SK-N-SH treated with all-trans-retinoic acid at 6 μM for 48 hours (cell line): ENCODE measurements at regions not wholly inside any gene's neighbourhood (a gene's known extent, or its start where the extent isn't known, plus 50 kb on each side); places are given as distances from the start of the nearest gene placed in this dataset.

Experiments
- ATAC-seq: fragments of 200-7000 bp; cut with Tn5 transposase; 3 replicates; pipeline ENCODE4 v1.9.1; 2020; ENCODE audit warnings: mild to moderate bottlenecking, moderate library complexity
- ARNTL ChIP-seq: fragments of 450-650 bp; formaldehyde crosslinking; IDR thresholded peaks from 2 replicates; pipeline ENCODE4 v1.5.0; 2020; ENCODE audit warnings: low read depth, mild to moderate bottlenecking, moderate library complexity, borderline replicate concordance
- BACH2 ChIP-seq: fragments of 250-450 bp; sonication (Bioruptor Pico); IDR thresholded peaks from 2 replicates; pipeline ENCODE4 v1.9.0; 2021; ENCODE audit warnings: mild to moderate bottlenecking, borderline replicate concordance
- ESRRG ChIP-seq: fragments of 250-450 bp; sonication (Bioruptor Pico); IDR thresholded peaks from 2 replicates; pipeline ENCODE4 v1.6.1; 2021; ENCODE audit warnings: mild to moderate bottlenecking
- GLIS3 ChIP-seq: fragments of 250-450 bp; sonication (Bioruptor Pico); IDR thresholded peaks from 2 replicates; pipeline ENCODE4 v1.5.0; 2020; ENCODE audit warnings: mild to moderate bottlenecking, moderate library complexity
- OSR1 ChIP-seq: fragments of 250-450 bp; sonication (Bioruptor Pico); IDR thresholded peaks from 2 replicates; pipeline ENCODE4 v1.8.0; 2022; ENCODE audit warnings: moderate library complexity, mild to moderate bottlenecking, inconsistent platforms
- PPARA ChIP-seq: fragments of 250-450 bp; sonication (Bioruptor Pico); IDR thresholded peaks from 2 replicates; pipeline ENCODE4 v1.5.0; 2020; ENCODE audit warnings: mild to moderate bottlenecking, borderline replicate concordance
- RARB ChIP-seq: fragments of 250-450 bp; sonication (Bioruptor Pico); IDR thresholded peaks from 2 replicates; pipeline ENCODE4 v1.8.0; 2021; ENCODE audit warnings: mild to moderate bottlenecking, moderate library complexity
- SNAI2 ChIP-seq: fragments of 250-450 bp; sonication (Bioruptor Pico); IDR thresholded peaks from 2 replicates; pipeline ENCODE4 v1.5.0; 2020; ENCODE audit warnings: mild to moderate bottlenecking, moderate library complexity
- TOX ChIP-seq: fragments of 250-450 bp; sonication (Bioruptor Pico); IDR thresholded peaks from 2 replicates; pipeline ENCODE4 v1.8.0; 2021; ENCODE audit warnings: mild to moderate bottlenecking, moderate library complexity, borderline replicate concordance
- ZC3H10 ChIP-seq: fragments of 250-450 bp; sonication (Bioruptor Pico); IDR thresholded peaks from 2 replicates; pipeline ENCODE4 v1.5.1; 2021; ENCODE audit warnings: mild to moderate bottlenecking, moderate library complexity
- ZFP3 ChIP-seq: fragments of 250-450 bp; sonication (Bioruptor Pico); IDR thresholded peaks from 2 replicates; pipeline ENCODE4 v1.5.0; 2020; ENCODE audit warnings: mild to moderate bottlenecking, moderate library complexity
- ZFP30 ChIP-seq: fragments of 450-650 bp; formaldehyde crosslinking; IDR thresholded peaks from 2 replicates; pipeline ENCODE4 v1.5.0; 2022; ENCODE audit warnings: mild to moderate bottlenecking, moderate library complexity
- ZNF8 ChIP-seq: fragments of 450-650 bp; formaldehyde crosslinking; IDR thresholded peaks from 2 replicates; pipeline ENCODE4 v1.5.0; 2020; ENCODE audit warnings: mild to moderate bottlenecking, moderate library complexity
- TF ChIP-seq, protein P1 (sequence below): fragments of 250-450 bp; sonication (Bioruptor Pico); IDR thresholded peaks from 2 replicates; pipeline ENCODE4 v1.5.0; 2020; ENCODE audit warnings: mild to moderate bottlenecking, moderate library complexity
- TF ChIP-seq, protein P2 (sequence below): fragments of 250-450 bp; sonication (Bioruptor Pico); IDR thresholded peaks from 2 replicates; pipeline ENCODE4 v1.8.0; 2021; ENCODE audit warnings: low read depth, mild to moderate bottlenecking, moderate library complexity, borderline replicate concordance
- TF ChIP-seq, protein P3 (sequence below): fragments of 250-450 bp; sonication (Bioruptor Pico); IDR thresholded peaks from 2 replicates; pipeline ENCODE4 v1.5.1; 2020; ENCODE audit warnings: low read depth, mild to moderate bottlenecking, moderate library complexity
- TF ChIP-seq, protein P4 (sequence below): fragments of 250-450 bp; sonication (Bioruptor Pico); IDR thresholded peaks from 2 replicates; pipeline ENCODE4 v1.5.1; 2021; ENCODE audit warnings: mild to moderate bottlenecking, moderate library complexity

DNA sequence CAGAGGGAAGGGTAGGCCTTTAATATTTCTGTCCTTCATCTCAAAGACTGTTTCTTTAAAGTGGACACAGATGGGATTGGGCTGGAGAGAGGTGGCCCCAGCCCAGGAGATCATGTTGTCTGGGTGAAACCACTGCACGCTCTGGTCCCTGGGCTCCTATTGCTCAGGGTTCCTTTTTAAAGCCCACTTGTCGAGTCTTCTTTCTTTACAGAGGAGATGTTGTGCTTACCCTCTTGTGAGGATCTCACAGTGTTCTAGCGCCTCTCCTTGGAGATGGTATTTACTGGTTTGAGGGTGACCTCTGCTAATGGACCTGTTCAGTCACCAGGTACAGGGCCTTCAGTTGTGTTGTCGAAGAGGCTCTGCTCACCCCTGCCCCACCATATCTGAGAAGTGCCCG is 128.4 kb downstream of the TM9SF2 start:
- TF ChIP-seq TOX (CRISPR knock-in tag): no peak
- no peak for TF ChIP-seq SNAI2 (CRISPR knock-in tag)
- TF ChIP-seq PPARA (CRISPR knock-in tag): no peak
- no peak for ATAC-seq

DNA sequence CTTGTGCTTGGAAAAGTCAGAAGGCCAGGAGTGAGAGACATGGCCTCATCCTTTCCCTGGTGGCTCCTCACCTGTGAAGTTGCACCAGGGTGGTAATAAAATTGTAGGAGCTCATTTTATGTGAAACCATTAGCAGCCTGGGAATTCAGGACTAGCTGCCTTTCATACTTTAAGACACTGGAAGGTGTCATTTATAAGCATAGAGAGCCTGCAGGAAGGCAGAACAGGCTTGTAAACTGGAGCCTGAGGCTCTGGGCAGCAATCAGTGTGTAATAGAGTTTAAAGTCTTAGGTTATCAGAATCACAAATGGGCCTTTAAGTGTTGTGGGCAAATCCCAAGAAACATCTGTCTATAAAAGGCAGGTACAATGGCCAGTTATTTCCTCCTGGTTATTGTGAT is 127.2 kb downstream of the TM9SF2 start:
- ATAC-seq: no peak
- TF ChIP-seq ZFP3 (no peak), PPARA (CRISPR knock-in tag) (no peak), ZNF8 (CRISPR knock-in tag) (no peak), ESRRG (CRISPR knock-in tag) (no peak), SNAI2 (CRISPR knock-in tag) (no peak), ZC3H10 (no peak), RARB (CRISPR knock-in tag) (no peak)
- TF ChIP-seq, protein P1, sequence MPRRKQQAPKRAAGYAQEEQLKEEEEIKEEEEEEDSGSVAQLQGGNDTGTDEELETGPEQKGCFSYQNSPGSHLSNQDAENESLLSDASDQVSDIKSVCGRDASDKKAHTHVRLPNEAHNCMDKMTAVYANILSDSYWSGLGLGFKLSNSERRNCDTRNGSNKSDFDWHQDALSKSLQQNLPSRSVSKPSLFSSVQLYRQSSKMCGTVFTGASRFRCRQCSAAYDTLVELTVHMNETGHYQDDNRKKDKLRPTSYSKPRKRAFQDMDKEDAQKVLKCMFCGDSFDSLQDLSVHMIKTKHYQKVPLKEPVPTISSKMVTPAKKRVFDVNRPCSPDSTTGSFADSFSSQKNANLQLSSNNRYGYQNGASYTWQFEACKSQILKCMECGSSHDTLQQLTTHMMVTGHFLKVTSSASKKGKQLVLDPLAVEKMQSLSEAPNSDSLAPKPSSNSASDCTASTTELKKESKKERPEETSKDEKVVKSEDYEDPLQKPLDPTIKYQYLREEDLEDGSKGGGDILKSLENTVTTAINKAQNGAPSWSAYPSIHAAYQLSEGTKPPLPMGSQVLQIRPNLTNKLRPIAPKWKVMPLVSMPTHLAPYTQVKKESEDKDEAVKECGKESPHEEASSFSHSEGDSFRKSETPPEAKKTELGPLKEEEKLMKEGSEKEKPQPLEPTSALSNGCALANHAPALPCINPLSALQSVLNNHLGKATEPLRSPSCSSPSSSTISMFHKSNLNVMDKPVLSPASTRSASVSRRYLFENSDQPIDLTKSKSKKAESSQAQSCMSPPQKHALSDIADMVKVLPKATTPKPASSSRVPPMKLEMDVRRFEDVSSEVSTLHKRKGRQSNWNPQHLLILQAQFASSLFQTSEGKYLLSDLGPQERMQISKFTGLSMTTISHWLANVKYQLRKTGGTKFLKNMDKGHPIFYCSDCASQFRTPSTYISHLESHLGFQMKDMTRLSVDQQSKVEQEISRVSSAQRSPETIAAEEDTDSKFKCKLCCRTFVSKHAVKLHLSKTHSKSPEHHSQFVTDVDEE (CRISPR knock-in tag): no peak

DNA sequence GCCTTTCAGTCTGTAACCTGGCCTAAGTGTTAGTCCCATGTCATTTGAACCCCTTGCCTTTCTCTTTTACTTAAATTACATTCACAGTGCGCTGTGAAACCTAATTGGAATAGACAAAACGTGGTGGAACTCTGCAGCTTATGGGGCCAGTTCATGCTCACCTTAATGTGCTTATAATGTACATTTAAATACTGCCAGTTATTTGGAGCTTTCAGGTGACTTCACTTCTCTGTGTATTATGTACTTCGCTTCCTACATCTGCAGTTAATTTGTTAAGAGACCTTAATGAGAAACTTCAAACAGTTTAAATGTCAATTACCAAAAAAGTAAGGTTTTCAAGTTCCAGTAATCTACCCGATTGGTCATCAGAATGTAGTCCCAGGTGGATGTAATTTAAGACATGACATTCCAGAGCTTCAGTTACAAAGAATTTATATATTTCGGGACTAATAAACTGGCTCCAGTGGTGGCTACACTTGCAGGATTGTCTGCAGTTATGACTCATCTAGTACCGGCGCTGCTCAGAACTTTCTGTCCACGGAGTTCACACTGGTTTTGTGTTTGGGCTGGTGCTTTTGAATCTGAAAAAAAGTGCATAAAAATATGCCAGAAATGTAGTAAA is 125.3 kb downstream of the TM9SF2 start:
- TF ChIP-seq OSR1 (CRISPR knock-in tag): no peak
- TF ChIP-seq, protein P2, sequence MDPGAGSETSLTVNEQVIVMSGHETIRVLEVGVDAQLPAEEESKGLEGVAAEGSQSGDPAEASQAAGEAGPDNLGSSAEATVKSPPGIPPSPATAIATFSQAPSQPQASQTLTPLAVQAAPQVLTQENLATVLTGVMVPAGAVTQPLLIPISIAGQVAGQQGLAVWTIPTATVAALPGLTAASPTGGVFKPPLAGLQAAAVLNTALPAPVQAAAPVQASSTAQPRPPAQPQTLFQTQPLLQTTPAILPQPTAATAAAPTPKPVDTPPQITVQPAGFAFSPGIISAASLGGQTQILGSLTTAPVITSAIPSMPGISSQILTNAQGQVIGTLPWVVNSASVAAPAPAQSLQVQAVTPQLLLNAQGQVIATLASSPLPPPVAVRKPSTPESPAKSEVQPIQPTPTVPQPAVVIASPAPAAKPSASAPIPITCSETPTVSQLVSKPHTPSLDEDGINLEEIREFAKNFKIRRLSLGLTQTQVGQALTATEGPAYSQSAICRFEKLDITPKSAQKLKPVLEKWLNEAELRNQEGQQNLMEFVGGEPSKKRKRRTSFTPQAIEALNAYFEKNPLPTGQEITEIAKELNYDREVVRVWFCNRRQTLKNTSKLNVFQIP (CRISPR knock-in tag): no peak
- TF ChIP-seq ZFP30 (CRISPR knock-in tag): no peak
- TF ChIP-seq, protein P1 (CRISPR knock-in tag): no peak
- no peak for TF ChIP-seq ZC3H10
- no peak for TF ChIP-seq ARNTL (CRISPR knock-in tag)
- TF ChIP-seq ESRRG (CRISPR knock-in tag): no peak
- TF ChIP-seq, protein P3, sequence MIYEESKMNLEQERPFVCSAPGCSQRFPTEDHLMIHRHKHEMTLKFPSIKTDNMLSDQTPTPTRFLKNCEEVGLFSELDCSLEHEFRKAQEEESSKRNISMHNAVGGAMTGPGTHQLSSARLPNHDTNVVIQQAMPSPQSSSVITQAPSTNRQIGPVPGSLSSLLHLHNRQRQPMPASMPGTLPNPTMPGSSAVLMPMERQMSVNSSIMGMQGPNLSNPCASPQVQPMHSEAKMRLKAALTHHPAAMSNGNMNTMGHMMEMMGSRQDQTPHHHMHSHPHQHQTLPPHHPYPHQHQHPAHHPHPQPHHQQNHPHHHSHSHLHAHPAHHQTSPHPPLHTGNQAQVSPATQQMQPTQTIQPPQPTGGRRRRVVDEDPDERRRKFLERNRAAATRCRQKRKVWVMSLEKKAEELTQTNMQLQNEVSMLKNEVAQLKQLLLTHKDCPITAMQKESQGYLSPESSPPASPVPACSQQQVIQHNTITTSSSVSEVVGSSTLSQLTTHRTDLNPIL: no peak
- TF ChIP-seq ZNF8 (CRISPR knock-in tag): no peak
- TF ChIP-seq, protein P4, sequence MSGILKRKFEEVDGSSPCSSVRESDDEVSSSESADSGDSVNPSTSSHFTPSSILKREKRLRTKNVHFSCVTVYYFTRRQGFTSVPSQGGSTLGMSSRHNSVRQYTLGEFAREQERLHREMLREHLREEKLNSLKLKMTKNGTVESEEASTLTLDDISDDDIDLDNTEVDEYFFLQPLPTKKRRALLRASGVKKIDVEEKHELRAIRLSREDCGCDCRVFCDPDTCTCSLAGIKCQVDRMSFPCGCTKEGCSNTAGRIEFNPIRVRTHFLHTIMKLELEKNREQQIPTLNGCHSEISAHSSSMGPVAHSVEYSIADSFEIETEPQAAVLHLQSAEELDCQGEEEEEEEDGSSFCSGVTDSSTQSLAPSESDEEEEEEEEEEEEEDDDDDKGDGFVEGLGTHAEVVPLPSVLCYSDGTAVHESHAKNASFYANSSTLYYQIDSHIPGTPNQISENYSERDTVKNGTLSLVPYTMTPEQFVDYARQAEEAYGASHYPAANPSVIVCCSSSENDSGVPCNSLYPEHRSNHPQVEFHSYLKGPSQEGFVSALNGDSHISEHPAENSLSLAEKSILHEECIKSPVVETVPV (CRISPR knock-in tag): no peak
- no peak for TF ChIP-seq TOX (CRISPR knock-in tag)
- TF ChIP-seq RARB (CRISPR knock-in tag): no peak
- no peak for TF ChIP-seq GLIS3 (CRISPR knock-in tag)
- no peak for TF ChIP-seq BACH2 (CRISPR knock-in tag)
- ATAC-seq: peak; percentile 93
